ENCODE measurements at regions not wholly inside any gene's neighbourhood (a gene's known extent, or its start where the extent isn't known, plus 50 kb on each side); places are given as distances from the start of the nearest gene placed in this dataset.

DNA sequence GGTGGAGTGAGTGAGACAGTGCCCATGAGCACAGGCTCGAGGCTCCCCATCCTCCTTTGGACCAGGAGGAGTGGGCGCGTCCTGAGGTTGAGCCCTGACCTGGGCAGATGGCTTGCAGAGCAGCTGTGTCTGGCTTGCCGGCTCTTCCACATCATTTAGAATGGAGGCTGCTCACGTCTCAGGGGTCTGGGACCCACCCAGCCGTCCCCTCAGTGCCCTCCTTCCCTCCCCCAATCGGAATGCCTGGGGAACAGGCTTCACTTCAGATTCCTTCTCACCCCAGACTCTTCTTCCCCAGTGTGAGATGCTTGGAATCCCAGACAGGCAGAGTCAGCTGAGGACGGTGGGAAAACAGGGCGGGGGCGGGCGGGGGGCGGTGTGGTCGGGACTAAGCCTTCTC, 968.6 kb upstream of the ZNF722 start:
- Histone ChIP-seq H3K4me3 (replicated peaks in 1 of 3) (no peak overlapping the region), H3K27ac (no peak overlapping the region), H3K4me1 (no peaks in the 10 kb centered on the region), H3K9me3 (no peaks in the 10 kb centered on the region), H3K36me3 (no peaks in the 10 kb centered on the region), H3K27me3 (no peaks in the 10 kb centered on the region)
- DNase-seq = no peak
- intact Hi-C loops (cut with DNase I) = no loop called here
- 74 to 80% methylated on average over 5 to 13 of the region's 13 CpGs for WGBS, 2 donors
- TF ChIP-seq, protein P1, sequence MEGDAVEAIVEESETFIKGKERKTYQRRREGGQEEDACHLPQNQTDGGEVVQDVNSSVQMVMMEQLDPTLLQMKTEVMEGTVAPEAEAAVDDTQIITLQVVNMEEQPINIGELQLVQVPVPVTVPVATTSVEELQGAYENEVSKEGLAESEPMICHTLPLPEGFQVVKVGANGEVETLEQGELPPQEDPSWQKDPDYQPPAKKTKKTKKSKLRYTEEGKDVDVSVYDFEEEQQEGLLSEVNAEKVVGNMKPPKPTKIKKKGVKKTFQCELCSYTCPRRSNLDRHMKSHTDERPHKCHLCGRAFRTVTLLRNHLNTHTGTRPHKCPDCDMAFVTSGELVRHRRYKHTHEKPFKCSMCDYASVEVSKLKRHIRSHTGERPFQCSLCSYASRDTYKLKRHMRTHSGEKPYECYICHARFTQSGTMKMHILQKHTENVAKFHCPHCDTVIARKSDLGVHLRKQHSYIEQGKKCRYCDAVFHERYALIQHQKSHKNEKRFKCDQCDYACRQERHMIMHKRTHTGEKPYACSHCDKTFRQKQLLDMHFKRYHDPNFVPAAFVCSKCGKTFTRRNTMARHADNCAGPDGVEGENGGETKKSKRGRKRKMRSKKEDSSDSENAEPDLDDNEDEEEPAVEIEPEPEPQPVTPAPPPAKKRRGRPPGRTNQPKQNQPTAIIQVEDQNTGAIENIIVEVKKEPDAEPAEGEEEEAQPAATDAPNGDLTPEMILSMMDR (IDR thresholded peaks at IDR 0.05) = no peak
- no peak for TF ChIP-seq POLR2A (IDR thresholded peaks at IDR 0.05)

DNA sequence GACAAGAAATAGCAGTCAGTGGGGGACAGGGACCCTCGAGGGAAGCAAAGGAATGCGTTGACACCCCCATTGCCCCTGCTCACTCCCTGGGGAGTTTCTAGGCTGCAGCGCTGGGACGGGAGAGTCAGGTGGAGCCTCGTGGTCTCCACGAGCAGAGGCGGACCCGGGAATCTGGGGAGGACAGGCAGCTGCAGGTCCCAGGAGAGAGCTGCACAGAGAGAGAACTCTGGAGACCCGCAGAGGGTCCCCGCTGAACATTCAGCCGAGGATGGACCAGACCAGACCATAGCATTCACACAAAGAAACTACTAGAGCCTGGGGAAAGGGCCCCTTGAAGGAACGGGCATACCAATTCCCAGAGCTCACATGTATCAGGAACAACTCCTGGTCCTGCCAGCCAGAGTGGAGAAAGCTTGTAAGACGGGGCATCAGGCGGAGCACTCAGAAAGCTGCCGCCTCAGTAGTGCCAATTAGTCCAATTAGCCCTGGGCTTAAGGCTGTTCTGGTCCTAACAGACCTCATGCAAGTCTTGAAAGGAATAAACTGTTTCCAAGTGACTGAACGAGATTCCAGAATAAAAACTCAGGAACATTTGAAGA, 966.7 kb upstream of the ZNF722 start:
- no peak overlapping the region for H3K4me3 ChIP-seq (replicated peaks in 1 of 3)
- DNase-seq = no peak
- H3K27ac ChIP-seq = no peak overlapping the region
- WGBS, 2 donors = 73 to 83% methylated on average over 16 of the region's 16 CpGs
- TF ChIP-seq POLR2A (IDR thresholded peaks at IDR 0.05) = no peak
- TF ChIP-seq, protein P1 (IDR thresholded peaks at IDR 0.05) = no peak
- no peaks in the 10 kb centered on the region for H3K36me3 ChIP-seq
- H3K9me3 ChIP-seq = no peaks in the 10 kb centered on the region
- no peaks in the 10 kb centered on the region for H3K4me1 ChIP-seq
- no peaks in the 10 kb centered on the region for H3K27me3 ChIP-seq
- intact Hi-C loops (cut with DNase I) = no loop called here

DNA sequence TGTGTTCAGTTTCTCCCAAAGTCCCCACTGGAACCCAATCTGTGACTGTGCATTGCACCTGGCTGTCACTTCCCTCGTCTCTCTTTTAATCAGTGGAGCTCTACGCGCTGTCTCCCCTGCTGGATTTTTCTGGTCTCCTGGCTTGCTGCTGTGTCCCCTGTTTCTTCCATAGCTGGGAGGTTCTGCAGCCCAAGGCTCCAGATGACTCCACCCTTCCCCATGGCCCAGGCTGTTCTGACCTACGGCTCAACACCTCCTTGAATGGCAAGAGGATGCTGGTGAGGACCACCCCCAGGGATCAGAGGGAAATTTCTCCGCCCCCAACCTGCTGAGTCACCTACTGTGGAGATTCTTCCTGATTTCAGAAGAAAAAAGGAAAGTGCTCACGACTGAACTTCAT, 961.4 kb upstream of the ZNF722 start:
- WGBS, 2 donors = 56 to 71% methylated on average over 6 of the region's 6 CpGs
- intact Hi-C loops (cut with DNase I) = no loop called here
- Histone ChIP-seq H3K4me3 (replicated peaks in 1 of 3) (no peak overlapping the region), H3K4me1 (no peaks in the 10 kb centered on the region), H3K9me3 (no peaks in the 10 kb centered on the region), H3K27ac (no peak overlapping the region), H3K36me3 (no peaks in the 10 kb centered on the region), H3K27me3 (no peaks in the 10 kb centered on the region)
- TF ChIP-seq POLR2A (IDR thresholded peaks at IDR 0.05) = no peak
- TF ChIP-seq, protein P1 (IDR thresholded peaks at IDR 0.05) = no peak
- DNase-seq = no peak

DNA sequence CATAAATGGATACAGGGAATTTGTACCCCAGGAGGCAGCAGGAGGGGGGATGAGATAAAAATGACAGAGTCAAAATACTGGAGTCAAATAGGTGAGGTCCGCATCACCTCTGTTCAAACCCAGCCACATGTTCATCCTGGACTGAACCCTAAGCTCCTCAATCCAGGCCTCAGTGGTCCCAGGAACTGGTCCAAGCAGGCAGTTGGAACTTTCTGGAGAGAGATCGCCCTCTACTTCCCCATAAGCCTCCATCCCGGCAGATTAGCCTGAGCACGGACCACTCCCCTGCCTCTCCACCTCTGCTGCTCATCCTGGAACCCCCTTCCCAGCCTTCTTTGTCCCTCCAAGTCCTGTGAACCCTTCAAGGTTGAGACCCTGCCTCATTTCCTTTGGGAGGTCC, 959.7 kb upstream of the ZNF722 start:
- Histone ChIP-seq H3K4me3 (replicated peaks in 1 of 3) (no peak overlapping the region), H3K4me1 (no peaks in the 10 kb centered on the region), H3K9me3 (no peaks in the 10 kb centered on the region), H3K36me3 (no peaks in the 10 kb centered on the region), H3K27me3 (no peaks in the 10 kb centered on the region), H3K27ac (no peak overlapping the region)
- DNase-seq = no peak
- intact Hi-C loops (cut with DNase I) = no loop called here
- 83 to 92% methylated on average over 4 of the region's 4 CpGs for WGBS, 2 donors
- TF ChIP-seq, protein P1 (IDR thresholded peaks at IDR 0.05) = no peak
- TF ChIP-seq POLR2A (IDR thresholded peaks at IDR 0.05) = no peak

DNA sequence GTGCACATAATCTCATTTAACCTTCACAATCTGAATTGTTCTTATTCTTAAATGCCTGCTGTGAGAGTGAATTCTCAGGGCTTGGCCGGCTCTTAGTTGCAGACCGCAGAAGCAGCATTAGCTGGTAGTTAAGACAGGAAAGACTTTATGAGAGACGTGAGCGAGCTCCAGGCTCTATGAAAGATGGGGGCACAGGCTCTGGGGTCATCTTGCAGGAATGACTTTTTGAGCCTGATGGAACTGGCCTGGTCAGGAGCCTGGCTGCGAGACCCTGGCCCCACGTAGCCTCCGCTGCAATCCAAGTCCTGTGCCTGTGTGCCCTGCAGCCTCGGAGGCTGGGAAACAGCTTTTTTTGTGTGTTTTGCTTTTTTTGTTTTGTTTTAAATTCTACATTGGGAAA, 958.8 kb upstream of the ZNF722 start:
- Histone ChIP-seq H3K27me3 (no peaks in the 10 kb centered on the region), H3K4me3 (replicated peaks in 1 of 3) (no peak overlapping the region), H3K36me3 (no peaks in the 10 kb centered on the region), H3K4me1 (no peaks in the 10 kb centered on the region), H3K9me3 (no peaks in the 10 kb centered on the region), H3K27ac (no peak overlapping the region)
- WGBS, 2 donors = 80 to 86% methylated on average over 8 of the region's 8 CpGs
- intact Hi-C loops (cut with DNase I) = no loop called here
- no peak for DNase-seq
- TF ChIP-seq, protein P1 (IDR thresholded peaks at IDR 0.05) = no peak
- no peak for TF ChIP-seq POLR2A (IDR thresholded peaks at IDR 0.05)
